DMS153 treated with DMSO at 0.1 percent for 48 hours (cell line): ENCODE measurements at regions not wholly inside any gene's neighbourhood (a gene's known extent, or its start where the extent isn't known, plus 50 kb on each side); places are given as distances from the start of the nearest gene placed in this dataset.
A peak's percentile ranks its signal among the peaks of the same experiment; 100 is the strongest.

Experiments
- DNase-seq: peaks from one replicate; lab custom pipeline; 2025; ENCODE audit not compliant: unreplicated experiment; lab: John Stamatoyannopoulos, UW

DNA sequence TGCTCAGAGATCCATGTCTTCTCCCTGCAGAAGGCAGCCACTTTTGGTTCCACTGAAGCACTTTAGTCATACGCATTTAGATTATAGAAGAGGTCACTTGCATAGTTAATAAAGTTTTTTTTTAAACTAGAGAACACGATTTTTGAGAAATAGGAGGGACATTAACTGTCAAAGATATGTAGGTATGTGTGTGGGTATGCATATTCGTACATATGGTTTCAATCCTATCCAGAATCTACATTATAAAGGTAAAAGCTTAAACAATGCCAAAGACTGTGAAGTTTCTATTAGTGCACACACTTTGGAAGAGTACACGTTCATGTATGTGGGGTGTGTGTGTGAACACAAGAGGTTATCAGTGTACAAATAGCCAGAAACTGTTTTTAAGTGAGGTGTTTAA, 103.2 kb downstream of the BTBD3 start:
- no peak for DNase-seq

DNA sequence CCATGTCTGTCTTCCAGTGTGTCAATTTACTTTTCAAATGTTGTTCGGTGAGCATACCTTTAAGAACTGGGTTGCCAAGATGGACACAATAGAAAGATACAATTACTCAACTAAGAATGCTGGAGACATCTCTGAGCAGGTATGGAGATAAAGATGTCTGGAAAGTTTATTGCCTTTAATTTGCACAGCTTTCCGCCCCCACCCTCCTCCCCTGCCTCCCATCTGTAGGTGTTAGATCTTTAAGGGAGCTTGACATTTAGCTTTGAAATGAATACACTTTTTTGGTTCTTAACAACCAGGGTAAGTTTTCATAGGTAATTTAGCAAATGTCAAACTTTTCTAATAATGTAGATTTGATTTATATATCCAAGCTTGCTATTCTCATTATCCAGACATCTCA, 104.4 kb downstream of the BTBD3 start:
- DNase-seq: no peak

DNA sequence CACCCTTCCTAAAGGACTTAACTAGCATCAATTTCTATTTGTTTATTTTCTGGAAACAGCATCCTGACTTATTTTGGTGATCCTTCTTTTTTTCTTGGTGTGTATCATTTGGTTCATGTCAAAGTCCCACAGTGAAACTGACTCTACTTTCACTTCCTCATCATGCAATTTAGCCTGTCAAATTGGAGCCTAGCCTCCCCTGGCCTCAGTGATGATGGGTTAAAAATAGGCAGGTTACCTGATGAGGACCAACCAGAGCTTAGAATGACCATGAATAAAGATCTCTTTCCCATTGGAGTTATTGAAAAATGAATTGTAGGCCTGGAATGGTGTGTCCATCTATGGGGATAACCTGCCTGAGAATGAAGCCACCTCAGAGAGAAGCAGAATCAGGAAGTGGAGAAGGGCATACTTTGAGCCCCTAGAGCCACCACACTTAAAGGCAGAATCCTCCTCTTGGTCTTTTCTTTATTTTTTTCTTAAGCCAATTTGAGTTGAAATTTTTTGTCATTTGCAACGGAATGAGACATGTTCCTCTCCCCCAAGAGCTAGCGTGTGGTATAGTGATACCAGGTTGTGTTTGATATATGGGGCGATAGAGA, 105.6 kb downstream of the BTBD3 start:
- DNase-seq: no peak

DNA sequence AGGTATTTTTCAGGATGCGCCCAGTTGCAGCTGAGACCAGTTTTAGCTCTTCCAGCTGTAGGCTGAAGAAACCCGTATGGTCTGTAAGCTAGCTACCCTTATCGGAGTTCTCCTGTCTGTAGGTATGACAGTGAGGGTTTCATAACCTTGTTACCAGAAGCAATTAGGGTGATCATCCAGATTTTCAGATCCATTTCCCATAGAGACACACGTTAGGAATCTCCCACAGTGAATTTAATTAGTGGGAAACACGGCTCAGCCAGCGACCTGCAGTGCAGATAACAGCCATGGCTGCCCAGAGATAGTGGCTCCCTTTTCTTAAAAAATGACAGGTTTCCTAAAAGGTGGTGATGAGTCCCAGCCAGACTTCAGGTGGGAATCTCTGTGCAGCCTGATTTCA, 111.1 kb downstream of the BTBD3 start:
- DNase-seq: no peak

DNA sequence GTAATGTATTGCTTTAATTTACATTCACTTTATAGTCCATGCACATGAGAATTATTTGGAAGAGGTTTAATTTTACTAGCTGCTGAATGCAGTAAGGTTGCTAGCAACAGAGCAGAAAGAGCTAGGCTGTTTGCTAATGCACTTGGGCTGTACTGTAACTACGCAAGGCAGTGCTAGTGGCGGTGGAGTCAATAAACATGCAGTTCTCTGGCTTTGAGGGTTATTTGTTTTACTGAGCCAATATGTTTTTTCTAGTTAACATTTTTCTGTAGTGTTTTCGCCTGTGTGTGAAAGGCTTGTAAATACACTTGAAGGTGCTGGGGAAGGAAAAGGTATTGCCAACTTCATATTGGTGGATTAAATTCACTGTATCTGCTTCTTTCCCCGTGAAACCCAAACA, 112.8 kb downstream of the BTBD3 start:
- DNase-seq: peak; percentile 57

DNA sequence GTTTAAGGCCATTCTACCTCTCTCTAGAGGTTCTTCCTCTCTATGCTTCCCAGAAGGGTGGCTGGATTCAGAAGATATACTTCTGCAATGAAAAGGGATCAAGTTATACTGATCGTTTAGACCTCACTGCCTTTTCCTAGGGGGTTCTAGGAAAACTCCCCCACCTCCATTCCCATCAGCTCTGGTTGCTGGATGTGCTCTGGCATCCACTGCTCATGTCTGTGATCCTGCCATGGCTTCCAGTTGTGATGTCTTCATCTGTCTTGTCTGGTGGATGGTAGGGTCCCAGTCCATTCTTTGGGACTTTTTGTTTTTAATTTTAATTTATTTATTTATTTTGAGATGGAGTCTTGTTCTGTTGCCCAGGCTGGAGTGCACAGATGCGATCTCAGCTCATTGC, 118.4 kb downstream of the BTBD3 start:
- DNase-seq: no peak

DNA sequence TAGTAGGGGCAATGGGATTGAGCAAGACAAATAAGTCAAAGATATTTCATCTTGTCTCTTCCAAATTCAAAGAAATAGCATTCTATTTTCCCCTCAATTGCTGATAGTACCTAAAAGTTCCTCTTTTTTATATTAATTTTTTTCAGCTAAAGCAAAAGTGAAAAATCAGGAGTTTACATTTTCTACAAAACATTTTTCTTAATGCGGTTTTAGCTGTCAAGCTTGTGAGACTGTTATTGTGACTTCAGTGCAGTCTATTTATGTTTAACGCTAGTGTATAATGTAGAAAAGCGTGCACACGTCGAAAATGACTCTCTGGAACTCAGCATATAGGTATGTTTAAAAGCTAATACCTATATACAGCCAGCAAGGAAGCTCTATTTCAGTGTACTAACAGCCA, 119.8 kb downstream of the BTBD3 start:
- DNase-seq: no peak

DNA sequence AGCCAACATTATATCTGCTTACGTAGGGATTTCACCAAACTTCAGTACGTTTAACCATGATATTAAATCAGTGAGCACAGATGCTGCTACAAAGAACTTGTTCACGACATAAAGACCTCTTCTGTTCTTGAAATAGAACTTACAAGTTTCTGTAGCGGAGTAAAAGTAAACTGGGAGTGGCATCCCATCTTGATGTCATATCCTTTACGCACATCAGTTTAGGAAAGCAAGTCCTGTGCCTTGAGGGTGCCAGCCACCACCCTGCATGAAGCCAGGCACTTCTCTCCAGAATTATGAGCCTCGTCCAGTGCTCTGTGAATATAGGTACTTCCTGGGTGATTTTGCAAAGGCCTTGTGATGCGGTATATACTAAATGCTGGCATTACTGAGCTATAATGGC, 122.6 kb downstream of the BTBD3 start:
- DNase-seq: no peak

DNA sequence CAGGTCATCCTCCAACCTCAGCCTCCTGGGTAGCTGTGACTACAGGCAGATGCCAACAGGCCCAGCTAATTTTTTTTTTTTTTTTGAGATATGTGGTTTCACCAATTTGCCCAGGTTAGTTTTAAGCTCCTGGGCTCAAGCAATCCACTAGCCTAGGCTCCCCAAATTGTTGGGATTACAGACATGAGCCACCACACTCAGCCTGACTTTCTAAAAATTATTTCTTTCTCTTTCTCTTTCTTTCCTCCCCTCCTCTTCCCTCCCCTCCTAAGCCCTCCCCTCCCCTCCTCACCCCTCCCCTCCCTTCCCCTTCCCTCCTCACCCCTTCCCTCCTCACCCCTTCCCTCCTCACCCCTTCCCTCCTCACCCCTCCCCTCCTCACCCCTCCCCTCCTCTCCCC, 127.3 kb downstream of the BTBD3 start:
- no peak for DNase-seq

DNA sequence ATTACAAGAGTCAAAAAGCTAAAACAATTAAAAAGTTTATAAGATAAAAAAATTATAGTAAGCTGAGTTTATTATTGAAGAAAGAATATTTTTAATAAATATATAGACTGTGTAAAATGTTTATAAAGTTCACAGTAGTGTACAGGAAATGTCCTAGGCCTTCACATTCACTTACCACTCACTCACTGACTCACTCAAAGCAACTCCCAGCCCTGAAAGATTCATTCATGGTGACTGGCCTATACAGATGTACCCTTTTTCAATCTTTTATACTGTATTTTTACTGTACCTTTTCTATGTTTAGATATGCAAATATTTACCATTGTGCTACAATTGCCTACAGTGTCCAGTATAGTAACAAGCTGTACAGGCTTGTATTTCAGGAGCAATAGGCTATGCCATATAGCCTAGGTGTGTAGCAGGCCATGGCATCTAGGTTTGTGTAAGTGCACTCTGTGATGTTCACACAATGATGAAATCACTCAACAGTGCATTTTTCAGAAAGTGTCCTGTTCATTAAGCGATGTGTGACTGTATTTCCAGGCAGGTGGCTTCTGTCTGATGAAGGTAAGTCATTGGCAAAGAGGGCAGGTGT, 130.2 kb downstream of the BTBD3 start:
- no peak for DNase-seq

DNA sequence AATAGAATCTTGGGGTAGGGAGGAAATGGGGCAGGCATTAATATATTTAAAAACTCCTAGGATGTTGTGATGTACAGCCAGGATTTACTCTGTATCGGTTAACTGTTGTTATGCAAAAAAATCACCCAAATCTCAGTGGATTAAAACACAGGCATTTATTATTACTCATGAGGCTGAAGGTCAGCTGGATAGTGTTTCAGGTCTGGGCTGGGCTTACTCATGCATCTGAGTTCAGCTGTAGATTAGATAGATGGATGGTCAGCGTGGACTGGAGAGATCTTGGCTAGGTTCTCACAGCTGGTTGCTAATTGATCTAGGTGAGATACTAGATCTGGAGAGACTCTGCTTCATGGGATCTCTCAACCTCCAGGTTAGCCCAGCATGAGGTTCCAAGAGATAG, 131.4 kb downstream of the BTBD3 start:
- DNase-seq: no peak

DNA sequence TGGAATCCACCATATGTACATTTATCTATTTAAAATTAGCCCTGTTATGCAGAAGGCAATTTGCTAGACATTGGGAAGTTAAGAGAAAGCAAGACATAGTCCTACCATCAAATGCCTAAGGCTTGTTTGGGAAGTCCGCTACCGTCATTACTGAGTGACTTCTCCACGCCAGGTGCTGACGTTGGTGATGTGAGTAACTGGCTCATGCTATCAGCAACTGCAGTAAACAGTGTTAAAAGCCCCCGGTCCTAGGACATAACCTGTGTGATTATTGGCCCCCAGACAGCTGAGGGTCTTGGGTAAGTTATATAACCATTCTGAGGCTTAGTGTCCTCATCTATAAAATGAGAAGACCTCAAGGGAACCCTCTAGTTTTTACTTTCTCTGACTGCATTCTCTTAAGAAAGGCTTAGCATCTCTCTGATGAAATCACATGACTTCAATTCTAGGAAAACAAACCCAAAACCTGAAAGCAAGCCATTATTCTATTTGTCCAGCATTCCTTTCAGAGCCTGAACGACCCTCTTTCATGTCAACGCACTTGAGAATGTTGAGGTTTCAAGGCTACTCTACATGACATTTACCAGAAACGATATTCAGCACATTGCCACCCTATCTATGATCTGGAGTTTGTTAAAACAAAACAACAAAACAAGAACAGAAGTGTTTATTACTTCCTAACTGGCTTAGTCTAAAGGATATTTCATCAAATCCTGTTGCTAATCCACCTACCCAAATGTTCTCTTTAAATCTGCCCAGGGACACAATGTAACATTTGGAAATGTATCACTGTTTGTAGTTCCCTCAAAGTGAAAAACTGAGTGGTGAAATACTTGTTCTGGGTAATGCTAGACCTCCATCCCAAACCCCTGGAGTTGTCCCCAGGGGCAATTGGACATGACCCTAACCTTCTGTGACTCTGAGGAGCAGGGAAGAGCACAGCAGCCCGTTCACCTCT, 133.8 kb downstream of the BTBD3 start:
- DNase-seq: no peak

DNA sequence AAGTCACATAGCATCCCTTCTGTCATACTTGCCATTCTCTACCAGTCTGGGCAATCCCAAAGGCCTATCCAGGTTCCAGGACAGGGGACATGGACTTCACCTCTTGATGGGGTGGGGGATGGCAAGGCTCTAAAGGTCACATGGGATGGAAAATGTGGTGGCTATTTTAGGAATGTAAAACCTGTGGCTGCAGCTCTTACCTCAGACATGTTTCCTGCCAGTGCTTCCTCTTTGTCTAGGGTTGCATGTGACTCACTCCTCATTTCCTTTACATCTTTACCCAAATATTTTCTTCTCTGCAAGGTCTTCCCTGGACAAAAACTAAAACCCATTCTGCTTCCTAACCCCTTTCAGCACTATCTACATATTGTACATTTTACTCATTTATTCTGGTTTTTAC, 135.7 kb downstream of the BTBD3 start:
- DNase-seq: peak; percentile 21

DNA sequence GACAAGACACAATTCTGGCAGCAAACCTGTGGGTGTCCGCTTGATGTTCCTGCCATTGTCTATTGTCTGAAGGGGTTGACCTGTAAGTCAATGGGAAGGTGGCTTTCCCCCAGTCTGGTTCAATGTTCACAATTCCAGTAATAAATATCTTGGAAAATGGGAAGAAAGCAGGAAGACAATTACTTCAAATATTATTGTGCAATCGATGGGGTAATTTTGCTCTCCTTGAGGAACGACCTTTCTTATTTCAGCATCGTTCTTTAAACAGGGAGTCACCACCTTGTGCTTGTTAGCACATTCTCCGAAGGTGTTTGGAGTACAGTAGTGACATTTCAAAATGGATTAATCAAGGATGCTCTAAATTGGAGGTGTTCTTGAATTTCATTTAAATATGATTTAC, 136.9 kb downstream of the BTBD3 start:
- no peak for DNase-seq

DNA sequence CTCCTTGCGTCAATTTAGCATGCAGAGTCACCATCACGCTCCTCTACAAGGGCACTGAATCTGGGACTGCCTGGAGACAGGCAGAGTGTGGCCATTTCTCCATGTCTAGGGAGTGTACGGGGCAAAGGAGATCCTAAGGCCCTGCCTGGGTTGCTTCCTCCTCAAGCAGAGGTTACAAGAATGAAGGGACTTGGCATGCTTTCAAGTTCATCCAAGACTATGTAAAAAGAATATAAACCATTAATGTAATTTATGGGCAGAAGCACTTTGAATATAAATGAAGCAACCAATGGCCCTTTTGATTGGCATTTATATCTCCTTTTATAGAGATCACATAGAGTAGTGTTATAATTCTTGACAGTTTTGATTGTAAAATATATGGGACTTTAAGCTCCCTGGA, 137.5 kb downstream of the BTBD3 start:
- DNase-seq: no peak

DNA sequence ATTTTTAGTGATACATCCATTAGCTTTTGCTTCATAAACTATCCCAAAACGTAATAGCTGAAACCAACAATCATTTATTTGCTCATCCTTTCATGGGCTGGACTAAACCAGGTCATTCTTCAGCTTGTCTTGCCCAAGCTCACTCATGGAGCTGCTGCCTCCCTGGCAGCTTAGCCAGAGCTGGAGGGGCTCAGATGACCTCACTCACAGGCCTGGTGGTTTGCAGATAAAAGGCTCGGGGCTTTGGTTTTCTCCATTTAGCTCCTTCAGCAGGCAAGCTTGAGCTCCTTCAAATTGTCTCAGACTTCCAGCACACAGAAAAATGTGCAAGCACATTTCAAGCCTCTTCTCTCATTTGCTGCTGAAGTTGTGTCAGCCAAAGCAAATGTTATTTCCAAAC, 139.1 kb downstream of the BTBD3 start:
- no peak for DNase-seq

DNA sequence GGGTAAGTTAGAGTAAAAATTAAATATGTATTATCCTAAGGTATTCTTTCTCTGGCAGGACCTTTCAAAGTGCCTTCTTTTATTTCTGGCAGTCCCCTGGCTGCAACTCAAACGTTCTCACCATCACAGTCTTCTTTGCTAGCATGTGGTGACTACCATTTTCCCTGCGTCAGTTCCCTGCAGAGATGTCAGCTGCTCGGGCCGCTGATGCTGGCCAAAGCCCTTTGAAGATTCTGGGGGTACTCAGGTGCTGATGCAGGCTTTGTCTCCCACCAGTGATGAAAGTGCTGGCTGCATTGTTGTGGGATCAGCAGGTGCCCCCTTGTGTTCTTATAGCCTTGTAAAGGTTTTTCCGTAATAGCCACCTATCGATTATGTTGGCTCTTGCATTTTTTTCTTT, 140.1 kb downstream of the BTBD3 start:
- DNase-seq: no peak

DNA sequence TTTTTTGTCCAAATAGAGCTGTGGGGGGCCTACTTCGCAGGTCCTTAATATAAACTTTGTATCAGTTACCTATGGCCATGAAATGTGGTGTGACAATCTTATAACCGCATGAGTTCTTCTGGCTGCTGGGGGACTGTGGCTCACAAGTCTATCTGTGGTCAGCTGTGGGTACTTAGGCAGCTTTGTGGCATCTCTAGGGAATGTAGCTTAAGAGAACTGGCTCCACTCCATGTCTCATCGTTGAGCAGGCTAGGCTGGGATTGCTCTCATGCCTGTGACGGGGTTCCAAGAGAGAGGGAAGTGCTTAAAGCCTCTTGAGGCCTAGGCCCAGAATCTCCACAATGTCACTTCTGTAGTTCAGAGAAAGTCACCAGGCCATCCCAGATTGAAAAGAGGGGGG, 140.5 kb downstream of the BTBD3 start:
- DNase-seq: no peak

DNA sequence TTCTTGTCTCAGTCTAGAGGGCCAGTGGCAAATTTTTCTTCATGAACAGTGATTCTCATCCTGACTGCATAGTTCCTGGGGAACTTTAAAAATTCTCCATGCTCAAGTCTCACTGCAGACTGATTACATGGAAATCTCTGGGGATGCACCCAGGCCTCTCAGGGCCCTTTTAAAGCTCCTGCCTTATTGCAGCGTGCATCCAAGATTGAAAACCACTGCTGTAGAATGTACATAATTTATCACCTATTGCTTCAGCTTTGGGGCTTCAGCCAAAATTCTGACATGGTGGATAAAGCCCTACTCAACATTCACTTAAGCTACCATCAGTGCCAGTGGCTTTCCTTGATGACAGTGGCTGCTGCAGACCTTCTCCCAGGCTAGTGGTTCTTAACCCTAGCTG, 143.8 kb downstream of the BTBD3 start:
- DNase-seq: no peak

DNA sequence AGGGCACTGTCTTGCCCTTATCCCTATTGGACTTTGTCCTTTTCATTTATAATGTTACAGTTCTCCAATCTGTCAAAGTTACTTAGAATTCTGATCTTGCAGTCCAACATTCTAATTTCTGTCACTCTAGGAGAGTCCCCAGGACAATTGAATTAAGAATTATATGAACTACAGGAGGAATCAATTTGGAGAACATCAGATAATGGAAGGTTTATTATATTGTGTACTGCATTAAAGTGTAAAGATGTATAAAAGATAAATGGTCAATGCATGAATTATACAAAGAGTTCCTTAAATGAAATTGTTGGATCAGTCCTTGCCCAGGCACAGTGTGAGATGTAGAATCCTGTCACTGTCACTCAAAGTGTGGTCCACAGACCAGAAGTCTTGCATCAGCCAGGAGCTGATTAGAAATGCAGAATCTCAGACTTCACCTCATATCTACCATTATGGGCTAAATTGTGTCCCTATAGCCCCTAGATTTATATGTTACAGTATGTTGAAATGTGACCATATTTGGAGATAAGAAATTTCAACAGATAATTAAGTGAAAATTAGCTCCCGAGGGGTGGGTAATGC, 145.5 kb downstream of the BTBD3 start:
- DNase-seq: no peak

DNA sequence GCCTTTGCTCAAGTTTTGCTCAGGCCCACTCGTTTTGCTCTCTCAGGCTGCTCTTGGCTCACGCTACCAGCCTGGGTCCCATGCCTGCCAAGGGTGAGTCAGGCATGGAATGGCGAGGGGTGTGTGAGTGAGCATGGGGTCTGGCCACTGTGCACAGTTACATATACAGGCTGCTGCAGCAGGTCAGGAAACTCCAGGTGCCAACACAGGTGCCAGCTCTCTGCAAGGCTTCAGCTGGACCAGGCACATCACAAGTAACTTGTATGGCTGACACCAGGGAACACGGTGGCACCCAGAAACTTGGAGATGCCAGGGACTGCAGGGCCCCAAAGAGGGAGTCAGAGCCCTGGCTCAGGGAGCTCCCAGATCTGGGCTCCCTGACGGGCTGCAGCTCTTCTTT, 146.8 kb downstream of the BTBD3 start:
- DNase-seq: no peak

DNA sequence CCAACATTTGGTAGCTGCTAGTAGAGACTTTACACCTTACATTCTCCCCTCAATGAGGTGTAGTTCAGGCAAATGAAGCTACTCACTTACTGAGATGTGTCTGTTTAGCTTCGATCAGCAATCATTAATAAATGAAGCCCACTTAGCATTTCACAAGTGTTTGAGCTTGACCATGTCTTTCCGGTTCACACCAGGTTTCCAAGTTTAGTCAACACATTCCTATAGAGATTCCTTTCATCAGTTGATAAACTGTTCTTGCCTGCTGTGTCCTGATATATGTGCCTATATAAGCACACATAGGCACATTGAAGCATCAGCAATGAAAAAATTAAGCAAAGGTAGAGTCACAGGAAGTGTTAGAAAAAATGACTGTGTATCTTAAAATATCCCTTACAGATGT, 150.0 kb downstream of the BTBD3 start:
- DNase-seq: no peak
